ENCODE measurements at regions not wholly inside any gene's neighbourhood (a gene's known extent, or its start where the extent isn't known, plus 50 kb on each side); places are given as distances from the start of the nearest gene placed in this dataset.

GRCh38 chr6:44771647-44772415 is 384.3 kb downstream of the CDC5L start:
- DNase-seq, result no peak

GRCh38 chr6:44772838-44773237 is 385.3 kb downstream of the CDC5L start:
- DNase-seq, result no peak

- DNase-seq, result no peak
Observed at GRCh38 chr6:44775121-44775520, 387.6 kb downstream of the CDC5L start.

GRCh38 chr6:44776344-44776743 is 388.8 kb downstream of the CDC5L start:
- no peak for DNase-seq

- DNase-seq, result no peak
Observed at GRCh38 chr6:44778513-44778912, 391.0 kb downstream of the CDC5L start.

Data from activated T-cell treated with anti-CD3 and anti-CD28 coated beads, Interleukin-2, amount 50 U/mL, for 48 hours (primary cell).